Panc1 (cell line): ENCODE measurements at regions not wholly inside any gene's neighbourhood (a gene's known extent, or its start where the extent isn't known, plus 50 kb on each side); places are given as distances from the start of the nearest gene placed in this dataset.

ENCODE experiments used
- ATAC-seq: fragments of 200-7000 bp; cut with Tn5 transposase; 2 replicates; pipeline ENCODE4 v1.9.1; 2020; ENCODE audit warnings: mild to moderate bottlenecking, moderate library complexity
- BruUV-seq: library from RNA; stranded (reverse); fragments of 400-500 nt; replicated peaks from 2 replicates; lab custom pipeline; 2021; lab: Mats Ljungman, UMichigan
- CTCF ChIA-PET: fragments of 300-600 bp; sonication (Branson Sonifier 250); formaldehyde crosslinking; loops from one replicate; lab custom pipeline; 2022; ENCODE audit warnings: antibody characterized with exemption; lab: Charles Lee
- POLR2A ChIA-PET: fragments of 300-600 bp; sonication (Branson Sonifier 250); formaldehyde crosslinking; loops from one replicate; lab custom pipeline; 2022; ENCODE audit warnings: antibody characterized with exemption; lab: Charles Lee
- DNase-seq: peaks from one replicate; pipeline ENCODE4 v3.0.0-alpha.2; 2010; ENCODE audit warnings: low read depth, low spot score
- H3K27ac ChIP-seq: 2 replicates; pipeline ENCODE4 v1.5.1; 2011; ENCODE audit warnings: mild to moderate bottlenecking, low read length, inconsistent platforms
- H3K27me3 ChIP-seq: fragments of 200-500 bp; sonication (Bioruptor generic); 2 replicates; pipeline ENCODE4 v1.6.0; 2014; ENCODE audit warnings: low read length, inconsistent platforms; ENCODE audit not compliant: control insufficient read depth, insufficient read depth
- H3K36me3 ChIP-seq: fragments of 200-500 bp; sonication (Bioruptor generic); 2 replicates; pipeline ENCODE4 v1.5.1; 2014; ENCODE audit warnings: inconsistent platforms, mild to moderate bottlenecking, low read length, moderate library complexity; ENCODE audit not compliant: control insufficient read depth, insufficient read depth
- H3K4me1 ChIP-seq: 2 replicates; pipeline ENCODE4 v1.5.1; 2011; ENCODE audit warnings: inconsistent platforms, mild to moderate bottlenecking, low read length, moderate library complexity; ENCODE audit not compliant: control insufficient read depth, insufficient read depth
- H3K4me3 ChIP-seq, 2 experiments: 2 replicates each; pipeline ENCODE4 v1.5.1; 2011 to 2012; ENCODE audit warnings: low read depth in 2 of 2, low read length in 2 of 2, mild to moderate bottlenecking in 2 of 2, inconsistent platforms in 1 of 2, moderate library complexity in 1 of 2
- H3K9me3 ChIP-seq: fragments of 200-500 bp; sonication (Bioruptor generic); 2 replicates; pipeline ENCODE4 v1.5.1; 2014; ENCODE audit warnings: low read depth, mild to moderate bottlenecking, inconsistent platforms, low read length, moderate library complexity; ENCODE audit not compliant: control insufficient read depth, insufficient read depth
- CTCF ChIP-seq: fragments of 450-650 bp; IDR thresholded peaks from 2 replicates; pipeline ENCODE4 v1.5.1; 2017; ENCODE audit warnings: mild to moderate bottlenecking
- POLR2AphosphoS5 ChIP-seq: IDR thresholded peaks from 2 replicates; pipeline ENCODE4 v1.6.1; 2012; ENCODE audit warnings: mild to moderate bottlenecking, low read depth, low read length, moderate library complexity
- REST ChIP-seq, 2 experiments: IDR thresholded peaks; 2 replicates each; pipeline ENCODE4 v1.6.1; 2011 to 2012; ENCODE audit warnings: low read depth in 2 of 2, control low read depth in 1 of 2, low read length in 1 of 2, mild to moderate bottlenecking in 1 of 2, moderate library complexity in 1 of 2; ENCODE audit not compliant: insufficient read depth in 1 of 2
- SIN3A ChIP-seq: IDR thresholded peaks from 2 replicates; pipeline ENCODE4 v1.6.1; 2012; ENCODE audit warnings: low read depth, mild to moderate bottlenecking, low read length, moderate library complexity, borderline replicate concordance; ENCODE audit not compliant: insufficient read depth
- TCF7L2 ChIP-seq: IDR thresholded peaks from 2 replicates; pipeline ENCODE4 v1.6.1; 2011; ENCODE audit warnings: mild to moderate bottlenecking, low read depth, low read length, inconsistent platforms
- in situ Hi-C: cut with HindIII; loops from 2 replicates; pipeline ENCODE4 v1.10.0; 2016; ENCODE audit warnings: low sequenced_read_pairs, low pct_unique_long_range_greater_than_20kb
- intact Hi-C: fragments of 100-400 bp; cut with micrococcal nuclease; formaldehyde crosslinking; loops from one replicate; pipeline ENCODE4 v1.10.0; 2022; ENCODE audit not compliant: unreplicated experiment

GRCh38 chr4:73676861-73677323, 56.7 kb upstream of the RASSF6 start:
- Histone ChIP-seq H3K36me3 (no peaks in the 10 kb centered on the region), H3K4me1 (peaks cover 8% of the 10 kb centered on the region), H3K27ac (peak overlapping the region; percentile 71; the same call in 1 of the 2 replicates), H3K27me3 (no peaks in the 10 kb centered on the region), H3K4me3 (no peak overlapping the region), H3K9me3 (no peaks in the 10 kb centered on the region)
- TF ChIP-seq TCF7L2 = no peak
- no peak for TF ChIP-seq POLR2AphosphoS5
- no peak for TF ChIP-seq CTCF
- no peak for TF ChIP-seq SIN3A
- TF ChIP-seq REST (IDR thresholded peaks at IDR 0.05; ENCODE audit: insufficient read depth in 1 of 2, low read depth in 2 of 2, low read length in 1 of 2) = no peak
- no TSS peak for BruUV-seq
- CTCF ChIA-PET = no interaction called here
- DNase-seq = no peak
- peak; percentile 80 for ATAC-seq
- POLR2A ChIA-PET = no interaction called here
- in situ Hi-C loops (no loop called here), intact Hi-C loops (no loop called here)

GRCh38 chr4:73679836-73680235, 59.6 kb upstream of the RASSF6 start:
- CTCF ChIA-PET = no interaction called here
- Histone ChIP-seq H3K4me1 (peaks cover 21% of the 10 kb centered on the region), H3K27me3 (no peaks in the 10 kb centered on the region), H3K4me3 (no peak overlapping the region), H3K27ac (no peak overlapping the region; the same call in 1 of the 2 replicates), H3K9me3 (no peaks in the 10 kb centered on the region), H3K36me3 (no peaks in the 10 kb centered on the region)
- ATAC-seq (peak; percentile 35), DNase-seq (no peak)
- in situ Hi-C loops = no loop called here
- POLR2A ChIA-PET = no interaction called here
- intact Hi-C loops = no loop called here
- no TSS peak for BruUV-seq
- no peak for TF ChIP-seq CTCF
- no peak for TF ChIP-seq TCF7L2
- no peak for TF ChIP-seq POLR2AphosphoS5
- no peak for TF ChIP-seq REST (IDR thresholded peaks at IDR 0.05; ENCODE audit: insufficient read depth in 1 of 2, low read depth in 2 of 2, low read length in 1 of 2)
- TF ChIP-seq SIN3A = no peak
